H1 (cell line): ENCODE measurements at regions not wholly inside any gene's neighbourhood (a gene's known extent, or its start where the extent isn't known, plus 50 kb on each side); places are given as distances from the start of the nearest gene placed in this dataset.

Experiments used
- CTCF ChIA-PET: fragments of 300-600 bp; sonication (Branson Sonifier 250); formaldehyde crosslinking; loops from one replicate; lab custom pipeline; 2021; ENCODE audit not compliant: partially characterized antibody; lab: Charles Lee
- POLR2A ChIA-PET: fragments of 300-600 bp; sonication (Branson Sonifier 250); formaldehyde crosslinking; loops from one replicate; lab custom pipeline; 2021; ENCODE audit warnings: inconsistent platforms; ENCODE audit not compliant: partially characterized antibody; lab: Charles Lee
- DNase-seq, 2 experiments: peaks; one replicate each; pipeline versions ENCODE4 v3.0.0 to v3.0.0-alpha.2; 2010 to 2022; ENCODE audit warnings: low spot score in 2 of 2, low read depth in 1 of 2, mixed read lengths in 1 of 2
- FAIRE-seq: peaks from 2 replicates; lab custom pipeline; 2011; peaks lifted over from hg19 to GRCh38; lab: Jason Lieb, UNC
- H2AFZ ChIP-seq: 2 replicates; pipeline ENCODE4 v1.8.1; 2012; ENCODE audit warnings: low read length, inconsistent platforms
- H2AK5ac ChIP-seq: 2 replicates; pipeline ENCODE4 v1.6.1; 2013; ENCODE audit warnings: low read depth, low read length
- H2BK120ac ChIP-seq: replicated peaks from 2 replicates; pipeline ENCODE3; 2013; ENCODE audit warnings: low read depth, low read length, inconsistent platforms
- H2BK12ac ChIP-seq: 2 replicates; pipeline ENCODE4 v1.6.1; 2013; ENCODE audit warnings: low read depth, low read length
- H2BK15ac ChIP-seq: 2 replicates; pipeline ENCODE4 v1.6.1; 2013; ENCODE audit warnings: low read length
- H2BK20ac ChIP-seq: 2 replicates; pipeline ENCODE4 v1.6.1; 2013; ENCODE audit warnings: low read length
- H2BK5ac ChIP-seq: 2 replicates; pipeline ENCODE4 v1.6.1; 2013; ENCODE audit warnings: low read depth, low read length
- H3K14ac ChIP-seq: 2 replicates; pipeline ENCODE4 v1.6.1; 2013; ENCODE audit warnings: inconsistent platforms; ENCODE audit not compliant: insufficient read length
- H3K18ac ChIP-seq: 2 replicates; pipeline ENCODE4 v1.6.1; 2013; ENCODE audit warnings: low read length; ENCODE audit errors: extremely low read depth
- H3K23ac ChIP-seq: 2 replicates; pipeline ENCODE4 v1.6.1; 2013; ENCODE audit warnings: inconsistent platforms; ENCODE audit not compliant: insufficient read length
- H3K23me2 ChIP-seq: 2 replicates; pipeline ENCODE4 v1.6.1; 2013; ENCODE audit warnings: low read depth, low read length
- H3K27ac ChIP-seq: 2 replicates; pipeline ENCODE4 v1.6.1; 2011; ENCODE audit warnings: low read depth, low read length, inconsistent platforms
- H3K27me3 ChIP-seq, 4 experiments: replicated peaks in 1 of 4; 1 replicate in 1 of 4; 2 replicates in 3 of 4; pipeline versions ENCODE4 v1.6.1 to v1.8.1; 2011 to 2013; ENCODE audit warnings: low read length in 3 of 4, mild to moderate bottlenecking in 3 of 4, inconsistent platforms in 2 of 4, mixed read lengths in 2 of 4, moderate library complexity in 1 of 4; ENCODE audit not compliant: control insufficient read depth in 3 of 4, insufficient read depth in 3 of 4; ENCODE audit errors: extremely low read depth in 1 of 4
- H3K36me3 ChIP-seq, 4 experiments: 2 replicates each; pipeline versions ENCODE4 v1.6.1 to v1.8.1; 2011 to 2013; ENCODE audit warnings: mild to moderate bottlenecking in 4 of 4, low read length in 3 of 4, moderate library complexity in 2 of 4, control low read depth in 1 of 4, inconsistent platforms in 1 of 4; ENCODE audit not compliant: insufficient read depth in 4 of 4, control insufficient read depth in 2 of 4
- H3K4ac ChIP-seq: replicated peaks from 2 replicates; pipeline ENCODE3; 2013; ENCODE audit warnings: low read length, low read depth, mixed read lengths, inconsistent platforms; ENCODE audit not compliant: insufficient read length
- H3K4me1 ChIP-seq, 4 experiments: replicated peaks in 1 of 4; 1 replicate in 1 of 4; 2 replicates in 3 of 4; pipeline versions ENCODE4 v1.6.1 to v1.8.1; 2011 to 2013; ENCODE audit warnings: low read length in 3 of 4, inconsistent platforms in 2 of 4, mixed read lengths in 1 of 4; ENCODE audit not compliant: insufficient read depth in 4 of 4, control insufficient read depth in 3 of 4
- H3K4me2 ChIP-seq, 2 experiments: 2 replicates each; pipeline versions ENCODE4 v1.6.1 to v1.8.1; 2011 to 2013; ENCODE audit warnings: low read depth in 2 of 2, low read length in 2 of 2, control low read depth in 1 of 2, inconsistent platforms in 1 of 2, mild to moderate bottlenecking in 1 of 2; ENCODE audit not compliant: insufficient read depth in 1 of 2
- H3K4me3 ChIP-seq, 4 experiments: fragments of 200-600, 300-600 bp in 1 of 4; sonication (generic), shearing (Covaris generic), sonication (Bioruptor Twin) in 1 of 4; 2 replicates each; pipeline versions ENCODE4 v1.5.1 to v1.8.1; 2011 to 2016; ENCODE audit warnings: low read length in 4 of 4, low read depth in 3 of 4, control low read depth in 2 of 4, inconsistent platforms in 2 of 4, mild to moderate bottlenecking in 2 of 4, mixed read lengths in 1 of 4, moderate library complexity in 1 of 4; ENCODE audit not compliant: insufficient read depth in 2 of 4; ENCODE audit errors: extremely low read depth in 1 of 4
- H3K56ac ChIP-seq: replicated peaks from 2 replicates; pipeline ENCODE3; 2013; ENCODE audit warnings: low read depth, mild to moderate bottlenecking, mixed read lengths, low read length, inconsistent platforms; ENCODE audit not compliant: insufficient read length
- H3K79me1 ChIP-seq: 2 replicates; pipeline ENCODE4 v1.6.1; 2013; ENCODE audit warnings: low read depth, low read length, control low read depth
- H3K79me2 ChIP-seq, 2 experiments: 2 replicates each; pipeline versions ENCODE4 v1.6.1 to v1.8.1; 2012 to 2013; ENCODE audit warnings: low read length in 2 of 2, mild to moderate bottlenecking in 2 of 2, inconsistent platforms in 1 of 2; ENCODE audit not compliant: insufficient read depth in 2 of 2, control insufficient read depth in 1 of 2
- H3K9ac ChIP-seq, 4 experiments: replicated peaks in 1 of 4; 1 replicate in 1 of 4; 2 replicates in 3 of 4; pipeline versions ENCODE4 v1.6.1 to v1.8.1; 2011 to 2013; ENCODE audit warnings: low read depth in 3 of 4, low read length in 3 of 4, control low read depth in 2 of 4, mild to moderate bottlenecking in 2 of 4, moderate library complexity in 2 of 4, inconsistent platforms in 1 of 4; ENCODE audit errors: extremely low read depth in 1 of 4
- H3K9me3 ChIP-seq, 2 experiments: 2 replicates each; pipeline versions ENCODE4 v1.6.1 to v1.8.1; 2012 to 2013; ENCODE audit warnings: mild to moderate bottlenecking in 2 of 2, moderate library complexity in 2 of 2, control low read depth in 1 of 2, inconsistent platforms in 1 of 2, low read depth in 1 of 2, low read length in 1 of 2, mixed read lengths in 1 of 2; ENCODE audit not compliant: insufficient read depth in 2 of 2
- H4K20me1 ChIP-seq, 2 experiments: replicated peaks in 1 of 2; 2 replicates each; pipeline versions ENCODE3 to v1.8.1; 2011 to 2013; ENCODE audit warnings: inconsistent platforms in 2 of 2, low read length in 2 of 2, mild to moderate bottlenecking in 1 of 2; ENCODE audit not compliant: insufficient read depth in 2 of 2, control insufficient read depth in 1 of 2
- H4K5ac ChIP-seq: 2 replicates; pipeline ENCODE4 v1.6.1; 2013; ENCODE audit warnings: low read length, low read depth, mixed read lengths, inconsistent platforms; ENCODE audit not compliant: insufficient read length
- H4K8ac ChIP-seq: 2 replicates; pipeline ENCODE4 v1.8.0; 2013; ENCODE audit warnings: mild to moderate bottlenecking, moderate library complexity, low read length, inconsistent platforms; ENCODE audit not compliant: insufficient read depth; ENCODE audit errors: extremely low read depth
- H4K91ac ChIP-seq: replicated peaks from 2 replicates; pipeline ENCODE3; 2013; ENCODE audit warnings: low read length, mixed read lengths, inconsistent platforms; ENCODE audit not compliant: insufficient read length
- CBX8 ChIP-seq: fragments of 300-800, 300-1000 bp; sonication (generic); IDR thresholded peaks from 2 replicates; pipeline ENCODE4 v1.7.1; 2016; ENCODE audit warnings: low read depth, low read length, borderline replicate concordance
- CTCF ChIP-seq, 3 experiments: IDR thresholded peaks; 1 replicate in 2 of 3; 2 replicates in 1 of 3; pipeline versions ENCODE4 v1.5.1 to v1.6.1; 2011; ENCODE audit warnings: low read length in 3 of 3, mild to moderate bottlenecking in 3 of 3, inconsistent platforms in 2 of 3, low read depth in 1 of 3, moderate library complexity in 1 of 3; ENCODE audit not compliant: insufficient read depth in 1 of 3; ENCODE audit errors: control extremely low read depth in 1 of 3
- HDAC2 ChIP-seq, 2 experiments: fragments of 300-600 bp in 1 of 2; sonication (generic) in 1 of 2; IDR thresholded peaks; 2 replicates each; pipeline ENCODE4 v1.6.1; 2011 to 2012; ENCODE audit warnings: low read depth in 2 of 2, low read length in 2 of 2, mild to moderate bottlenecking in 2 of 2, moderate library complexity in 2 of 2, borderline replicate concordance in 1 of 2, inconsistent platforms in 1 of 2
- HDAC6 ChIP-seq: IDR thresholded peaks from one replicate; pipeline ENCODE4 v1.7.1; 2012; ENCODE audit warnings: low read depth, mild to moderate bottlenecking, inconsistent platforms, low read length, moderate library complexity
- KDM4A ChIP-seq: IDR thresholded peaks from one replicate; pipeline ENCODE4 v1.7.1; 2012; ENCODE audit warnings: low read depth, mild to moderate bottlenecking, moderate library complexity, low read length, inconsistent platforms; ENCODE audit not compliant: severe bottlenecking
- MAX ChIP-seq: IDR thresholded peaks from 2 replicates; pipeline ENCODE4 v1.6.1; 2012; ENCODE audit warnings: inconsistent platforms
- RXRA ChIP-seq: IDR thresholded peaks from 2 replicates; pipeline ENCODE4 v1.6.1; 2011; ENCODE audit warnings: low read depth, mild to moderate bottlenecking, low read length, moderate library complexity; ENCODE audit not compliant: insufficient read depth
- SUZ12 ChIP-seq: fragments of 200-600 bp; sonication (generic); IDR thresholded peaks from 2 replicates; pipeline ENCODE4 v1.6.1; 2012; ENCODE audit warnings: mild to moderate bottlenecking, inconsistent platforms, low read length, moderate library complexity, mixed read lengths
- TAF1 ChIP-seq: IDR thresholded peaks from 2 replicates; pipeline ENCODE4 v1.6.1; 2011; ENCODE audit warnings: mild to moderate bottlenecking, low read depth, low read length
- TAF7 ChIP-seq: optimal IDR thresholded peaks from 2 replicates; pipeline ENCODE3; 2011; ENCODE audit warnings: low read depth, mild to moderate bottlenecking, inconsistent platforms, low read length, moderate library complexity, borderline replicate concordance
- YY1 ChIP-seq: IDR thresholded peaks from 2 replicates; pipeline ENCODE4 v1.6.1; 2011; ENCODE audit warnings: low read depth, mild to moderate bottlenecking, low read length
- WGBS, 2 experiments: shearing (Covaris generic) in 1 of 2; methylation state at CpG; one replicate each; pipeline versions ENCODE4 v1.1.6 to v1.1.7; 2013 to 2015; ENCODE audit warnings: low lambda C conversion rate in 2 of 2, mixed read lengths in 2 of 2, inconsistent platforms in 1 of 2, low coverage in 1 of 2, missing lambda C conversion rate in 1 of 2; ENCODE audit not compliant: insufficient replicate concordance in 2 of 2, insufficient coverage in 1 of 2, insufficient read length in 1 of 2; ENCODE audit errors: extremely low coverage in 1 of 2, missing lambda C conversion rate in 1 of 2; 5-methylcytosine and 5-hydroxymethylcytosine counted together

- FAIRE-seq (no peak), DNase-seq (no peak)
- H2AFZ ChIP-seq = no peak overlapping the region
- H4K91ac ChIP-seq = no peak overlapping the region
- no peak overlapping the region for H4K5ac ChIP-seq
- WGBS, 2 experiments = 79% methylated on average over 2 of the region's 2 CpGs; no CpG with 5 or more reads in 1 of the 2 experiments
- H4K20me1 ChIP-seq = no peaks in the 10 kb centered on the region
- H2BK12ac ChIP-seq = no peak overlapping the region
- H3K4me2 ChIP-seq = no peak overlapping the region
- H3K9ac ChIP-seq = no peak overlapping the region
- no peaks in the 10 kb centered on the region for H3K79me1 ChIP-seq
- H3K27me3 ChIP-seq = no peaks in the 10 kb centered on the region
- H3K27ac ChIP-seq = no peak overlapping the region
- no peak overlapping the region for H4K8ac ChIP-seq
- H3K56ac ChIP-seq = no peak overlapping the region
- ChIA-PET CTCF (interaction anchor here (1.1 to 1.7 kb wide), 2 partner anchors 9 to 338 kb away, joined by 4 read pairs; no protein-coding TSS in a partner anchor), POLR2A (no interaction called here)
- H2BK15ac ChIP-seq = no peak overlapping the region
- no peak overlapping the region for H2BK20ac ChIP-seq
- no peaks in the 10 kb centered on the region for H3K79me2 ChIP-seq
- H3K23me2 ChIP-seq = no peaks in the 10 kb centered on the region
- no peak overlapping the region for H2AK5ac ChIP-seq
- no peaks in the 10 kb centered on the region for H3K36me3 ChIP-seq
- no peak overlapping the region for H3K23ac ChIP-seq
- no peaks in the 10 kb centered on the region for H3K9me3 ChIP-seq
- no peak overlapping the region for H3K14ac ChIP-seq
- H2BK120ac ChIP-seq = no peak overlapping the region
- H3K4ac ChIP-seq = no peak overlapping the region
- no peak overlapping the region for H3K4me3 ChIP-seq
- H2BK5ac ChIP-seq = no peak overlapping the region
- no peaks in the 10 kb centered on the region for H3K4me1 ChIP-seq
- no peak overlapping the region for H3K18ac ChIP-seq
- TF ChIP-seq KDM4A (no peak), TAF7 (no peak), YY1 (no peak), RXRA (no peak), HDAC6 (no peak), MAX (no peak), HDAC2 (IDR thresholded peaks at IDR 0.05; ENCODE audit: borderline replicate concordance in 1 of 2, low read depth in 2 of 2, low read length in 2 of 2) (no peak), TAF1 (no peak), CBX8 (no peak), SUZ12 (no peak), CTCF (IDR thresholded peaks at IDR 0.05; ENCODE audit: control extremely low read depth in 1 of 3, insufficient read depth in 1 of 3, low read depth in 1 of 3, low read length in 3 of 3) (no peak)
Observed at GRCh38 chr4:85409251-85409650, 65.7 kb upstream of the ARHGAP24 start.
